ENCODE measurements at regions not wholly inside any gene's neighbourhood (a gene's known extent, or its start where the extent isn't known, plus 50 kb on each side); places are given as distances from the start of the nearest gene placed in this dataset.

- ChIA-PET CTCF (no interaction called here), POLR2A (no interaction called here)
- no peak for TF ChIP-seq CTCF (IDR thresholded peaks at IDR 0.05; ENCODE audit: insufficient read depth, low read length, missing control alignments)
- no peak for DNase-seq (ENCODE audit: low read depth, low spot score)
- H3K4me3 ChIP-seq (ENCODE audit: low read depth, low read length) = no peak overlapping the region
These were observed 116.0 kb upstream of the TEX51 start for GRCh38 chr2:126782648-126783047.

GRCh38 chr2:126783341-126783740 is 115.3 kb upstream of the TEX51 start:
- no peak for DNase-seq (ENCODE audit: low read depth, low spot score)
- ChIA-PET POLR2A (no interaction called here), CTCF (no interaction called here)
- TF ChIP-seq CTCF (IDR thresholded peaks at IDR 0.05; ENCODE audit: insufficient read depth, low read length, missing control alignments) = no peak
- H3K4me3 ChIP-seq (ENCODE audit: low read depth, low read length) = no peak overlapping the region

GRCh38 chr2:126784045-126784444 is 114.6 kb upstream of the TEX51 start:
- TF ChIP-seq CTCF (IDR thresholded peaks at IDR 0.05; ENCODE audit: insufficient read depth, low read length, missing control alignments) = no peak
- no peak overlapping the region for H3K4me3 ChIP-seq (ENCODE audit: low read depth, low read length)
- DNase-seq (ENCODE audit: low read depth, low spot score) = no peak
- POLR2A ChIA-PET = no interaction called here
- CTCF ChIA-PET = no interaction called here

- ChIA-PET CTCF (no interaction called here), POLR2A (no interaction called here)
- no peak overlapping the region for H3K4me3 ChIP-seq (ENCODE audit: low read depth, low read length)
- DNase-seq (ENCODE audit: low read depth, low spot score) = no peak
- TF ChIP-seq CTCF (IDR thresholded peaks at IDR 0.05; ENCODE audit: insufficient read depth, low read length, missing control alignments) = no peak
These were observed 114.1 kb upstream of the TEX51 start for GRCh38 chr2:126784621-126785020.

DNA sequence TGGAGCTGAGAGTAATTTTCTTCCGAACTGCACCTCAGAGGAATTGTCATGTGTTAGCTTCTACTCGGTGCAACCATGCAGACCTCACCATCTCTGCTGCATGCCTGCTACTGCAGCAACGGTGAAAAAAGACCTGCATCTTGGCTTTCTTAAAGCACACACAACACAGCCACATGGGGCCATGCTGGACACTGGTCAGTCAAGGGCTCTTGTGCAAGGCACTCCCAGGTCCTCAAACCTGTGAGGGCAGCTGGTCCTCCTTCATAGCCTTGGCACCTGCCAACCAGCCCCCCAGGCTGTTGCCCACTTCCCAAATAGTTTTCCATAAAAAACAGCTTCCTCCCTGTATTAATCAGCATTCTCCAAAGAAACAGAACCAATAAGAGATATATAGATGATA is 113.5 kb upstream of the TEX51 start:
- no peak for DNase-seq (ENCODE audit: low read depth, low spot score)
- TF ChIP-seq CTCF (IDR thresholded peaks at IDR 0.05; ENCODE audit: insufficient read depth, low read length, missing control alignments) = no peak
- ChIA-PET CTCF (no interaction called here), POLR2A (no interaction called here)
- H3K4me3 ChIP-seq (ENCODE audit: low read depth, low read length) = no peak overlapping the region

DNA sequence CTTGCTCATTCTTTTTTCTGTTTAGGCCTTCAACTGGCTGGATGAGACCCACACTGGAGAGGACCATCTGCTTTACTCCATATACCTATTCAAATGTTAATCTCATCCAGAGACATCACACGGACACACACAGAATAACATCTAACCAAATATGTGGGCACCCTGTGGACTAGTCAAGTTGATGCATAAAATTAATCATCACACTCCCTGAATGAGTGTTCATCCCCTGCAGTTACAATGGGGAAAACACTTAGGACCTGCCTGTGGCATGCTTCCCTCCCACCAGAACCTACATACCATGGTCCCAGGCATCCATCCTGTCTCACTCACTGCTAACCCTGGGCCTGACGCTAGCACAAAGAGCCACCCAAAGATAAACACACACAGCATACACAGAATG is 112.8 kb upstream of the TEX51 start:
- H3K4me3 ChIP-seq (ENCODE audit: low read depth, low read length) = no peak overlapping the region
- no peak for TF ChIP-seq CTCF (IDR thresholded peaks at IDR 0.05; ENCODE audit: insufficient read depth, low read length, missing control alignments)
- DNase-seq (ENCODE audit: low read depth, low spot score) = no peak
- ChIA-PET CTCF (no interaction called here), POLR2A (no interaction called here)
